Thyroid gland (tissue), 4 donors: ENCODE measurements at regions not wholly inside any gene's neighbourhood (a gene's known extent, or its start where the extent isn't known, plus 50 kb on each side); places are given as distances from the start of the nearest gene placed in this dataset.

Experiments
- DNase-seq, 2 donors: peaks; one replicate each; pipeline ENCODE4 v3.0.0-alpha.2; 2019
- H3K27ac ChIP-seq, 3 donors: fragments of 200-600 bp; sonication (generic); 1 replicate in 2 of 3; 2 replicates in 1 of 3; pipeline ENCODE4 v1.5.1; 2016 to 2019; ENCODE audit warnings: mild to moderate bottlenecking in 1 of 3, moderate library complexity in 1 of 3
- H3K27me3 ChIP-seq: fragments of 200-600 bp; sonication (generic); one replicate; pipeline ENCODE4 v1.5.1; 2019
- H3K36me3 ChIP-seq, 2 donors: fragments of 200-600 bp; sonication (generic); one replicate each; pipeline ENCODE4 v1.5.1; 2016 to 2019
- H3K4me1 ChIP-seq, 2 donors: fragments of 200-600 bp; sonication (generic); one replicate each; pipeline ENCODE4 v1.5.1; 2017 to 2019
- H3K4me3 ChIP-seq, 3 donors: fragments of 200-600 bp; sonication (generic); replicated peaks in 1 of 3; 1 replicate in 2 of 3; 2 replicates in 1 of 3; pipeline ENCODE4 v1.5.1; 2016; ENCODE audit warnings: mild to moderate bottlenecking in 1 of 3
- H3K9me3 ChIP-seq: fragments of 200-600 bp; sonication (generic); one replicate; pipeline ENCODE4 v1.5.1; 2017
- CTCF ChIP-seq, 6 experiments: fragments of 200-600 bp in 3 of 6; fragments of 450-650 bp in 3 of 6; sonication (generic) in 3 of 6; IDR thresholded peaks; one replicate each; pipeline ENCODE4 v1.5.1; 2016 to 2019; ENCODE audit warnings: antibody characterized with exemption in 6 of 6, mild to moderate bottlenecking in 2 of 6, inconsistent platforms in 1 of 6, moderate library complexity in 1 of 6
- POLR2A ChIP-seq, 2 donors: fragments of 450-650 bp; IDR thresholded peaks; one replicate each; pipeline ENCODE4 v1.6.1; 2017; ENCODE audit warnings: antibody characterized with exemption in 2 of 2, mild to moderate bottlenecking in 2 of 2, moderate library complexity in 1 of 2
- WGBS, 2 donors: methylation state at CpG; one replicate each; pipeline ENCODE4 v1.1.5; 2017; 5-methylcytosine and 5-hydroxymethylcytosine counted together
- intact Hi-C: fragments of 100-400 bp; cut with DNase I; formaldehyde crosslinking; loops from one replicate; pipeline ENCODE4 v1.15.1; 2023

GRCh38 chr18:78790511-78790910 lies 189.1 kb upstream of the SALL3 start:
- no peak for TF ChIP-seq POLR2A (IDR thresholded peaks at IDR 0.05)
- no peak for TF ChIP-seq CTCF (IDR thresholded peaks at IDR 0.05)
- H3K4me1 ChIP-seq: no peaks in the 10 kb centered on the region

GRCh38 chr18:78790960-78791359 lies 188.7 kb upstream of the SALL3 start:
- no peak overlapping the region for H3K4me3 ChIP-seq
- DNase-seq: no peak
- H3K27me3 ChIP-seq: no peaks in the 10 kb centered on the region
- no peak overlapping the region for H3K27ac ChIP-seq
- no peak for TF ChIP-seq CTCF (IDR thresholded peaks at IDR 0.05)
- no peak for TF ChIP-seq POLR2A (IDR thresholded peaks at IDR 0.05)
- no peaks in the 10 kb centered on the region for H3K9me3 ChIP-seq
- H3K4me1 ChIP-seq: no peaks in the 10 kb centered on the region
- no peaks in the 10 kb centered on the region for H3K36me3 ChIP-seq
- 86 to 93% methylated on average over 11 of the region's 11 CpGs for WGBS, 2 donors
- intact Hi-C loops: no loop called here

More at GRCh38 chr18:78790511-78790910, 189.1 kb upstream of the SALL3 start:
- intact Hi-C loops: no loop called here
- Histone ChIP-seq H3K27me3 (no peaks in the 10 kb centered on the region), H3K36me3 (no peaks in the 10 kb centered on the region), H3K27ac (no peak overlapping the region), H3K4me3 (no peak overlapping the region), H3K9me3 (no peaks in the 10 kb centered on the region)
- 82 to 87% methylated on average over 6 of the region's 6 CpGs for WGBS, 2 donors
- no peak for DNase-seq

DNA sequence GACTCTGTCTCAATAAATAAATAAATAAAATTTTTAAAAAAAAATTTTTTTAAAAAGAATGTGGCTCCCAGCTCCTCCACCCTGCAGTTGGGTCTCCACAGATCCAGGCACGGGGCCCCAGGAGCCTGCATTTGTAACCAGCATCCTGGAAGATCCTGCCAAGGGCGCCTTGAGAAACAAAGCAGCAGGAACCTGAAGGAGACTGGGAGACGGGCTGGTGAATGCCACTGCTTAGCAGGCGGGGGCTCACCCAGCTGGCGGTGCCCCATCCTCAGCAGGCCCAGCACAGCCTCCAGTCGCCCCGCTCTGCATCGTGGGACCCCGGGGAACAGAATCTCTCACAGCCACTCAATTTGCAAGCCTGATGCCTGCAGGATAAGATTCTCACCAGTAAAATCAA lies 187.5 kb upstream of the SALL3 start:
- Histone ChIP-seq H3K27me3 (no peaks in the 10 kb centered on the region), H3K27ac (no peak overlapping the region), H3K36me3 (no peaks in the 10 kb centered on the region), H3K9me3 (no peaks in the 10 kb centered on the region), H3K4me3 (no peak overlapping the region), H3K4me1 (no peaks in the 10 kb centered on the region)
- intact Hi-C loops: no loop called here
- WGBS, 2 donors: 87 to 93% methylated on average over 9 of the region's 9 CpGs
- TF ChIP-seq POLR2A (IDR thresholded peaks at IDR 0.05) (no peak), CTCF (IDR thresholded peaks at IDR 0.05) (no peak)
- no peak for DNase-seq

DNA sequence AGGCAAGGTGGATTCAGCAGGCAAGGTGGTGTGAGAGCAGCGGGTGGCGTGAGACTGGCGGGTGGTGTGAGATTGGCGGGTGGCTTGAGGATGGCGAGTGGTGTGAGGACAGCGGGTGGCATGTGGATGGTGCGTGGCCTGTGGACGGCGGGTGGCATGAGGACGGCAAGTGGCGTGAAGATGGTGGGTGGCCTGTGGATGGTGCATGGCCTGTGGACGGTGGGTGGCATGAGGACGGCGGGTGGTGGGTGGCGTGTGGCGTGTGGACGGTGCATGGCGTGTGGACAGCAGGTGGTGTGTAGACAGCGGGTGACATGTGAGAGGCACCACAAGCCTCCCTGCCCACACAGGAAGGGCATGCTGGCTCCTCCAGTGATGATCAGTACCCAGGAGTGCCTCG lies 186.9 kb upstream of the SALL3 start:
- no peaks in the 10 kb centered on the region for H3K27me3 ChIP-seq
- TF ChIP-seq CTCF (IDR thresholded peaks at IDR 0.05) (no peak), POLR2A (IDR thresholded peaks at IDR 0.05) (no peak)
- H3K27ac ChIP-seq: no peak overlapping the region
- WGBS, 2 donors: 94 to 95% methylated on average over 20 of the region's 20 CpGs
- H3K4me3 ChIP-seq: no peak overlapping the region
- intact Hi-C loops: no loop called here
- H3K36me3 ChIP-seq: no peaks in the 10 kb centered on the region
- H3K9me3 ChIP-seq: no peaks in the 10 kb centered on the region
- H3K4me1 ChIP-seq: no peaks in the 10 kb centered on the region
- no peak for DNase-seq

GRCh38 chr18:78793313-78794070 lies 186.1 kb upstream of the SALL3 start:
- 70 to 75% methylated on average over 18 to 19 of the region's 19 CpGs for WGBS, 2 donors

More at GRCh38 chr18:78793313-78794070, 186.1 kb upstream of the SALL3 start:
- H3K27ac ChIP-seq: no peak overlapping the region
- no peaks in the 10 kb centered on the region for H3K36me3 ChIP-seq
- no peak for TF ChIP-seq POLR2A (IDR thresholded peaks at IDR 0.05)
- no peak for TF ChIP-seq CTCF (IDR thresholded peaks at IDR 0.05)
- H3K9me3 ChIP-seq: no peaks in the 10 kb centered on the region
- H3K27me3 ChIP-seq: no peaks in the 10 kb centered on the region
- H3K4me3 ChIP-seq: no peak overlapping the region
- no peaks in the 10 kb centered on the region for H3K4me1 ChIP-seq
- DNase-seq: no peak
- intact Hi-C loops: no loop called here
